HG03139 (cell line): ENCODE measurements at regions not wholly inside any gene's neighbourhood (a gene's known extent, or its start where the extent isn't known, plus 50 kb on each side); places are given as distances from the start of the nearest gene placed in this dataset.
A peak's percentile ranks its signal among the peaks of the same experiment; 100 is the strongest.

ENCODE experiments used
- ATAC-seq: cut with Tn5 transposase; IDR thresholded peaks from one replicate; pipeline ENCODE4 v1.9.1; 2021; ENCODE audit not compliant: unreplicated experiment

GRCh38 chr1:221897321-221897721 lies 155.4 kb upstream of the DUSP10 start:
- no peak for ATAC-seq

GRCh38 chr1:221892301-221892830 lies 150.5 kb upstream of the DUSP10 start:
- no peak for ATAC-seq

DNA sequence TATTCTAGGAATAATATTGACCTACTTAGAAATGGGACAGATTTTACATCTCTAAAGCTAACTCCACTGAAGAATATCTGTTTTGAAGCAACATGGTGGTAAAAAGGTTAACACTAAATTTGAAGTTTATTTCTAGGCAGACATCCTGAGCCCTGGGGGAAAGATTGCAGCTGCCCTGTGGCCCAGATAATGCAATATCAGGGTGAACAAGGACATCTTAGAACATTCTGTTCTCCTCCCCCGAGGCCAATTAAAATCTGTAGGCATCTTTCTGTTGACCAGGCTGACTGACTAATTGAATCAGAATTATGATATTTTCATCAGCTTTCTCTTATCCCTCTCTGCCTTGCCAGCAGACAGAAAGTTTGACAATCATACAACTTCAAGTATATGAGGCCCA lies 149.8 kb upstream of the DUSP10 start:
- no peak for ATAC-seq

DNA sequence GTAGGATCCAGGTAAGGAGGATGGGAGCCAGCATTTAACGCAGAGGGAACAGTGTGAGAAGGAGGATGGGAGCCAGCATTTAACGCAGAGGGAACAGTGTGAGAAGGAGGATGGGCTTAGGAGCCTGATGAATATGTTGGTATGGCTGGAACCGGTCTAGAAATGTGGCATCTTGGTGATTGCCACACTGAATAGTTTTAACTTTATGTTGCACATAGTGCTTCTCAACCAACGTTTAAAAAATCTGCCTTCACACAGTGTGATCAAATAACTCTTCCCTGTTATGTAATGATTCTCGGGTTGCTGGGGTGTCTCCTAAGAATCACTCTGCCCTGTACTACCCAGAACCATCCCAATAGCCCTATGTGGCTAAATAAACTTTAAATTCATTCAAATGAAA lies 146.9 kb upstream of the DUSP10 start:
- no peak for ATAC-seq

DNA sequence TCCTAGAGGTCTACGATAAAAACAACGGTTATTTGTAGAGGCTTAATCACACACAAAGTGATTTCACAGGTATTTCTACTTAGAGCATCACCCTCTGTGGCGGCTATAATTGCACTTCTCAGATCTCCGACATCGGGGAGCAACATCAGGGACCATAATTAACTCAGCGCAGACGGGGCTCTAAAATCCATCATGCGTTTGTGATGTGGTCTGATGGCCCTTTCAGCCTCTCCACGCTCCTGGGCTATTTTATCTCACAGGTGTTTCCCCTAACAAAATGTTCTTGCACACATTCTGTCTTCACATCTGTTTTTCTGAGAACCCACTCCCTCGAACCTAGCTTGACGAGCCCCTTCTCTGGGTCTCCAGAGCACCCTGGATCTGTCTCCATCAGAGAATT lies 146.3 kb upstream of the DUSP10 start:
- ATAC-seq = no peak

DNA sequence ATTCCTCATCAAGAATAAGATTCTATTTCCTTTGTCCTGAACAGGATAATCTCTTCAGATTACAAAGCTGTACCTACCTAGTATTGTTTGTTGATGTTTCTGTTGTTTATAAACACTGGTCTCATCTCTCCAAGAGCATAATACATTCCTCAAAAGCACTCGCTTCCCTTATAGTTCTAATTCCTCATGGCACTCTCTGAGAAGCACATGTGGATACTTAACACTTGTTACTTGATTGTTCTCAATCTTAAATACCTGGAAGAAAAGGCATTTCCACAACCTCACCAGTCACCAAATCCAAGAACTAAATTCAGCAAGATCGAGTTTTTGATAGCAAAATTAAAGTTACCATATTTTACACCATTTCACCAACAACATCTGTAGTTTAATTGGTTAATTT lies 145.9 kb upstream of the DUSP10 start:
- no peak for ATAC-seq

GRCh38 chr1:221887415-221887746 lies 145.5 kb upstream of the DUSP10 start:
- ATAC-seq = no peak

DNA sequence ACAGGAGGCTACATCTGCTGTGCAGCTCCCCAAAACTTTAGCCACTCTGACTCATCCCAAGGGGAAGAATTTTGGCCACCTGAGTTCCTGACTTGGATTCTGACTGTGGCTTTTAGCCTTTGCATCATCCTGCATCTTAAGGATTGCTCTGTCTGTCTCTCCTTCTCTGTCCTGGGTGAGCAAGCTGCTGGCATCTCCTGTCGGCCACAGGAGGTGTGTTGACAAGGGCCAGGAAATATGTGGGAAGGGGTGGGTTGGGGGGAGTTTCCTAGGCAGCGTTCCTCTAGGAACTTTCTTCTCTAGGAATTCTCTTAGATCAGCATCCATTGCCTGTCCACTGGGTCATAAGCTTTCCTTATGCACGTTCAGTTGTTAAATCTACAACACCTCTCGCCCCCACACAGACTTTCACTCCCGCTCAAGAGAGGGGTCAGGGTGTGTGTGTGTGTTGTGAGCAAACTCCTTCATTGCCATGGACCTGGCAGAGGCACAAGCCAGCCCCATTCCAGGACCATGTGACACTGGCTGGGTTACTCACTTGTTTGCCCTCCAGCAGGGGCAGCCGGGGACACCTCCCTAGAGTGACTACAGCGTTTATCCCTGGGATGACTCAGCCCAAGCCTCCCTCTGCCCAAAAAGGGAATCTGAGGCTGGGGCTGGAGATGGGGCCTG lies 145.0 kb upstream of the DUSP10 start:
- ATAC-seq = no peak

GRCh38 chr1:221886311-221886710 lies 144.4 kb upstream of the DUSP10 start:
- no peak for ATAC-seq

DNA sequence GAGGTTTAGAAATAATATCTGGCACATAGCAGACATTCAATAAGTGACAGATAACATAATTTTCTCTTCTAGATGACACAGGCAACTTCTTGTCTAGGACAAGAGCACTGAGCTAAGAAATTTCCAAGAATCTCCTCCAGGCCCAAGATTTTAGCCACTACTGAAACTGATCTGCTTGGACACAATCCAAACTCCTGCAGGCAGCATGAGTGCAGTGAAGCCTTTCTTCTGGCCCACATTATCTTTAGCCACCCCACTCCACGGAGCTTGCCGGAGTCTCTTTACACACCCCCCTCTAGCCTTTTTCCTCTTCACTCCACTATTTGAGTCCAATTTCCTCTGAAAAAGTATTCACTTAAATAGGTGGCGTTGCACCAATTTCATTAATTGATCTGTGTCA lies 142.9 kb upstream of the DUSP10 start:
- no peak for ATAC-seq

- no peak for ATAC-seq
These were observed 140.1 kb upstream of the DUSP10 start for GRCh38 chr1:221881805-221882581.

GRCh38 chr1:221880182-221880581 lies 138.3 kb upstream of the DUSP10 start:
- ATAC-seq = no peak

DNA sequence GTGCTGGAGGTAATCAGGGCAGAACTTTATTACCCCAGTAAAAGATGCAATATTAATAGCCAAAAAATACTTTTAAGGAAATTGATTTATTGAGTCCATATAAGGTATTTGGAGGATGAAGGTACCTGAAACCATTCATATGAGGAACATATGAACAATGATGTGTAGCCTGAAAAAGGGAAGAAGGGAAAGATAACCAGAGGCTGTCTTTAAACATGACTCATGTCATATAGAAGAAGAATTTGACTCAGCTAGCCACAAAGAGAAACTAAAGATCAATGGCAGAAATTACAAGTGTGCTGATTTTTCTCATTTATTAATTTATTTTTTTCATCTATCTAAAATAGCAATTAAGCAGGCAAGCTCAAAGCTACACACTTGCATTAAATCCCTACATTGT lies 136.2 kb upstream of the DUSP10 start:
- ATAC-seq = peak; percentile 64

GRCh38 chr1:221877311-221877710 lies 135.4 kb upstream of the DUSP10 start:
- ATAC-seq = no peak

DNA sequence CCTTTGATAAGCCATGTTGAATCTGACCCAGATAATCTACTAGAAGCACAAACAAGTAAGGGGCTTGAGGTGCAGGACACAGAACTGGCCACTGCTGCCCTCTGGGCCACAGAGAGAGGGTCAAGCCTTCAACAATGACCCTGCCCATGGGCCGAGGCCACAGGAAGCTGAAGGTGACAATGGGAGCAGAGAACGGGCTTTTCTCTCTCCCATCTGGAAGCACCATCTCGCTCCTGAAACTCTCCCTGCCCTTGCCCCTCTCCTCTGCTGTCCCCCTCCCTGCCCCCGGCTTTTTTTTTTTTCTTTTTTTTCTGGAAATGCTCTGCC lies 133.1 kb upstream of the DUSP10 start:
- ATAC-seq = no peak

- ATAC-seq = no peak
These were observed 132.6 kb upstream of the DUSP10 start for GRCh38 chr1:221874285-221875003.

GRCh38 chr1:221873673-221874072 lies 131.8 kb upstream of the DUSP10 start:
- no peak for ATAC-seq

DNA sequence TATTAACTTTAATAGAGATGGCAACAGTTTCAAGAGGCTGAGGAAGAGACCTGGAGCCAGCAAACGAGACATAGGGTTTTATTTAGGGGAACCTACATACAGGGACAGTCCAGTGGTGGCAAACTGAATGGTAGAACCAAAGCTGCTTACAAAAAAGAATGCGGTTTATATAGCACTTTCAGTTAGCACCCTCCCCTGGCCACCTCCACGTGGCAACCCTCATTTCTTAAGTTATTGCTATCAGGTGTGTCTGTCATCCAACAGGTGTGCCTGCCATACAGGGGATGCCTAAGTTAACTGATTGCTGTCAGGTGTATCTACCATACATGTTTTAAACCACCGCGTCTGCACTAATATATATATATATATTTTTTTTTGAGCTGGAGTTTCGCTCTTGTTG lies 129.2 kb upstream of the DUSP10 start:
- ATAC-seq = no peak

DNA sequence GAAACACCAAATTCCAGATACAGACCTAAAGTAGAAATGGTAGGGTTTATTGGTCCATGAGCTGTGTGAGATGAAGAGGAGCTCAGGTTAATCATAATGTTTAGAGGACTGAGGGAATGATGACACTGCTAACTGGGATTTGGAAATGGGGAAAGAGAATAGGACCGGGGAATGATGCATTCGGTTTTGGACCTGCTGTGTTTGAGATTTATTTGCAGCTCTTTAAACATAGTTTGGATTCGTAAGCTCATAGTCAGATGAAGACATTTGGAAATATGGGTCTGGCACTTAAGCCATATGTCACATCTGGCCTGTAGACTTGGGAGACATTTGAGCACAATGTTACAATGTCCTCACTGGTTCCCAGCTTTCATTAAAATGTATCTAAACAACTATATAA lies 127.9 kb upstream of the DUSP10 start:
- no peak for ATAC-seq

GRCh38 chr1:221868593-221869303 lies 126.9 kb upstream of the DUSP10 start:
- no peak for ATAC-seq

DNA sequence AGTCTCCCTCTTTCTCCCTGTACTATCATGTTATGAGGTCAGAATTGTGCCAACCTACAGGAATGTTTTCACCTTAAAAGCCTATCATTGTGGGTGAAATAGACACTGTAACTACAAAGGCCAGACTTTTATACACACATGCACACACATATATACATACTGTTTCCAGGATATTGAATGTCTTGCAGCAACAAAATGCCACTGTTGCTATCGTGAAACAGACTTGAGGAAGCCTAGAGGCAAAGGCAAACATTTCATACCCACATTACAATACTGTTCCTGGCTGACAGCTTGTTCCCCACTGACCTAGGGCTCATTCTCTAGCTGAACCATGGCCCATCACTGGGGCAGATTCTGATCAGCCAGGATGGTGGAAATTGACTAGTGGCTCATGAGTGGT lies 125.1 kb upstream of the DUSP10 start:
- no peak for ATAC-seq
